ENCODE measurements at regions not wholly inside any gene's neighbourhood (a gene's known extent, or its start where the extent isn't known, plus 50 kb on each side); places are given as distances from the start of the nearest gene placed in this dataset.

DNA sequence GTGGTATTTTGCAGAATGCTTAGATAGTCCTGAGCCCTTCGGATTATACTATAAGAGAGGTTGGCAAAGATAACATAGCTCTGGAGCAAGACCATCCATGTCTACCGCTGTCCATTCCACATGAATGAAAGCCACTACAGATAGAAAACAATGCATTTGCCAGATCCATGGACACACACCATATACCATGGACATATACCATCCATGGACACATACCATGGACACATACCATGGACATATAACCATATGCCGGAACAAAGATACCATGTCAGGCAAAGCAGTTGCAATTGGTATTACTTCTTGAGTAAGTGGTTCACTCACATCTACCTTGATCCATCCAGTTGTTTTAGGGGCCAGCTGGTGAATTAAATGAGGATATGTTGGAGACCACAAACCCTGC is 53.2 kb upstream of the ATP6AP2 start:
- TF ChIP-seq, protein P1, sequence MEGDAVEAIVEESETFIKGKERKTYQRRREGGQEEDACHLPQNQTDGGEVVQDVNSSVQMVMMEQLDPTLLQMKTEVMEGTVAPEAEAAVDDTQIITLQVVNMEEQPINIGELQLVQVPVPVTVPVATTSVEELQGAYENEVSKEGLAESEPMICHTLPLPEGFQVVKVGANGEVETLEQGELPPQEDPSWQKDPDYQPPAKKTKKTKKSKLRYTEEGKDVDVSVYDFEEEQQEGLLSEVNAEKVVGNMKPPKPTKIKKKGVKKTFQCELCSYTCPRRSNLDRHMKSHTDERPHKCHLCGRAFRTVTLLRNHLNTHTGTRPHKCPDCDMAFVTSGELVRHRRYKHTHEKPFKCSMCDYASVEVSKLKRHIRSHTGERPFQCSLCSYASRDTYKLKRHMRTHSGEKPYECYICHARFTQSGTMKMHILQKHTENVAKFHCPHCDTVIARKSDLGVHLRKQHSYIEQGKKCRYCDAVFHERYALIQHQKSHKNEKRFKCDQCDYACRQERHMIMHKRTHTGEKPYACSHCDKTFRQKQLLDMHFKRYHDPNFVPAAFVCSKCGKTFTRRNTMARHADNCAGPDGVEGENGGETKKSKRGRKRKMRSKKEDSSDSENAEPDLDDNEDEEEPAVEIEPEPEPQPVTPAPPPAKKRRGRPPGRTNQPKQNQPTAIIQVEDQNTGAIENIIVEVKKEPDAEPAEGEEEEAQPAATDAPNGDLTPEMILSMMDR (IDR thresholded peaks at IDR 0.05): no peak
- TF ChIP-seq, protein P2, sequence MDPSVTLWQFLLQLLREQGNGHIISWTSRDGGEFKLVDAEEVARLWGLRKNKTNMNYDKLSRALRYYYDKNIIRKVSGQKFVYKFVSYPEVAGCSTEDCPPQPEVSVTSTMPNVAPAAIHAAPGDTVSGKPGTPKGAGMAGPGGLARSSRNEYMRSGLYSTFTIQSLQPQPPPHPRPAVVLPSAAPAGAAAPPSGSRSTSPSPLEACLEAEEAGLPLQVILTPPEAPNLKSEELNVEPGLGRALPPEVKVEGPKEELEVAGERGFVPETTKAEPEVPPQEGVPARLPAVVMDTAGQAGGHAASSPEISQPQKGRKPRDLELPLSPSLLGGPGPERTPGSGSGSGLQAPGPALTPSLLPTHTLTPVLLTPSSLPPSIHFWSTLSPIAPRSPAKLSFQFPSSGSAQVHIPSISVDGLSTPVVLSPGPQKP (IDR thresholded peaks at IDR 0.05; ENCODE audit: low read depth, low read length): no peak
- TF ChIP-seq ZFP36 (IDR thresholded peaks at IDR 0.05; ENCODE audit: borderline replicate concordance, partially characterized antibody) (no peak), MAFK (IDR thresholded peaks at IDR 0.05; ENCODE audit: partially characterized antibody) (no peak), POLR2A (IDR thresholded peaks at IDR 0.05; ENCODE audit: low read length) (no peak), EHMT2 (IDR thresholded peaks at IDR 0.05; ENCODE audit: low read depth) (no peak), HOXB5 (CRISPR knock-in tag; IDR thresholded peaks at IDR 0.05) (no peak), EP300 (IDR thresholded peaks at IDR 0.05) (no peak)
- TF ChIP-seq, protein P3, sequence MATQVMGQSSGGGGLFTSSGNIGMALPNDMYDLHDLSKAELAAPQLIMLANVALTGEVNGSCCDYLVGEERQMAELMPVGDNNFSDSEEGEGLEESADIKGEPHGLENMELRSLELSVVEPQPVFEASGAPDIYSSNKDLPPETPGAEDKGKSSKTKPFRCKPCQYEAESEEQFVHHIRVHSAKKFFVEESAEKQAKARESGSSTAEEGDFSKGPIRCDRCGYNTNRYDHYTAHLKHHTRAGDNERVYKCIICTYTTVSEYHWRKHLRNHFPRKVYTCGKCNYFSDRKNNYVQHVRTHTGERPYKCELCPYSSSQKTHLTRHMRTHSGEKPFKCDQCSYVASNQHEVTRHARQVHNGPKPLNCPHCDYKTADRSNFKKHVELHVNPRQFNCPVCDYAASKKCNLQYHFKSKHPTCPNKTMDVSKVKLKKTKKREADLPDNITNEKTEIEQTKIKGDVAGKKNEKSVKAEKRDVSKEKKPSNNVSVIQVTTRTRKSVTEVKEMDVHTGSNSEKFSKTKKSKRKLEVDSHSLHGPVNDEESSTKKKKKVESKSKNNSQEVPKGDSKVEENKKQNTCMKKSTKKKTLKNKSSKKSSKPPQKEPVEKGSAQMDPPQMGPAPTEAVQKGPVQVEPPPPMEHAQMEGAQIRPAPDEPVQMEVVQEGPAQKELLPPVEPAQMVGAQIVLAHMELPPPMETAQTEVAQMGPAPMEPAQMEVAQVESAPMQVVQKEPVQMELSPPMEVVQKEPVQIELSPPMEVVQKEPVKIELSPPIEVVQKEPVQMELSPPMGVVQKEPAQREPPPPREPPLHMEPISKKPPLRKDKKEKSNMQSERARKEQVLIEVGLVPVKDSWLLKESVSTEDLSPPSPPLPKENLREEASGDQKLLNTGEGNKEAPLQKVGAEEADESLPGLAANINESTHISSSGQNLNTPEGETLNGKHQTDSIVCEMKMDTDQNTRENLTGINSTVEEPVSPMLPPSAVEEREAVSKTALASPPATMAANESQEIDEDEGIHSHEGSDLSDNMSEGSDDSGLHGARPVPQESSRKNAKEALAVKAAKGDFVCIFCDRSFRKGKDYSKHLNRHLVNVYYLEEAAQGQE (IDR thresholded peaks at IDR 0.05): no peak
